ELF-1 (cell line): ENCODE measurements at regions not wholly inside any gene's neighbourhood (a gene's known extent, or its start where the extent isn't known, plus 50 kb on each side); places are given as distances from the start of the nearest gene placed in this dataset.

Experiments
- DNase-seq: peaks from one replicate; pipeline ENCODE4 v3.0.0-alpha.2; 2016; ENCODE audit warnings: low read depth, low spot score

- DNase-seq: no peak
Measured at GRCh38 chr1:60458111-60458510, 384.5 kb upstream of the C1orf87 start.

GRCh38 chr1:60449876-60450275 lies 376.3 kb upstream of the C1orf87 start:
- no peak for DNase-seq

DNA sequence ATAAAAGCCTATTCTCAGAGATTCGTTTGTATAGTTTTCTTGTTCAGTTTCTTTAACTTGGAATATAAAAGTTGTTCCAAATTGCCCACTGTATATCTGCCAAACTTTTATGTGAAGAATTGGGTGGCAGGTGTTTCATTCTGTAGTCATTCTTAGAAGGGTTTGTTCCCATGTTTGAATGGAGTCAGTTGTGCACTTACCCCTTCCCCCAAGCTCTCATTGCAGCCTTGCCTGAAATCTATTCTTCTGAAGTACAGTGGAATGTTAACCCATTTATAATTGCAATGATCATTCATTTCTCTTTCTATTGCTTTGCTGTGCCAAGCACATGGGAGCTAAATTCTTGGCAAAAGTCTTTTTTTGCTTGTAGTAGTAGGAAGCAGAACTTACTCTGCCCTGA lies 375.3 kb upstream of the C1orf87 start:
- no peak for DNase-seq

DNA sequence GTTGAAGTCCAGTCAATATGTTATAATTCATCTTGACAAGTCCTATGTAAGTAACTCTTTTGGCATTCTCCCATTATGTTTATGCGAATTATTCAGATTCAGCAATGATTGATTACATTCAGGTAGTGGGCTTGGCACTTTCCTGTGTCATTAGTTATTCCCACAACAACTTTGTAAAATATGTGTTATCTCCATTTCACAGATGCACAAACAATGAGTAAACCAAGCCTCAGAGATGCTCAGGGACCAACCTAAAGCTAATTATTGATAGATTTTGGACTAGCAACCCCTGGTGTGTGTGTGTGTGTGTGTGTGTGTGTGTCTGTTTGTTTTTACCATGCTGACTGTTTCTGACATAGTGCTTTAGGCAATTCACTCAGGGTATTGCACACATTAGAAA lies 371.1 kb upstream of the C1orf87 start:
- DNase-seq: no peak

- no peak for DNase-seq
Measured at GRCh38 chr1:60436186-60436585, 362.6 kb upstream of the C1orf87 start.

DNA sequence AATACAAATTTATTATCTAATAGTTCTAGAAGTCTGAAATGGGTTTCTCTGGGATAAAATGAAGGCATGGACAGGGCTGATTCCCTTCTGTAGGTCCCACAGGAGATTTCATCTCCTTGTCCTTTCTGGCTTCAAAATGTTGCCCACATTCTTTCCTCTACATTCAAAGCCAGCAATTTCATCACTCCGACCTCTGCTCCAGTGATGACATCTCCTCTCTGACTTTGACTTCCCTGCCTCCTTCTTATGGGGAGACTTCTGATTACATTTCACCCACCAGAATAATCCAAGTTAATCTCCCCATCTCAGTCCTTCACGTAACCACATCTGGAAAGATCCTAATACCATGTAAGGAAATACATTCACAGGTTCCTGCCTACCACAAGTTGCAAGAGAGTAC lies 358.0 kb upstream of the C1orf87 start:
- no peak for DNase-seq

- DNase-seq: peak; percentile 2
Measured at GRCh38 chr1:60430375-60430774, 356.8 kb upstream of the C1orf87 start.

DNA sequence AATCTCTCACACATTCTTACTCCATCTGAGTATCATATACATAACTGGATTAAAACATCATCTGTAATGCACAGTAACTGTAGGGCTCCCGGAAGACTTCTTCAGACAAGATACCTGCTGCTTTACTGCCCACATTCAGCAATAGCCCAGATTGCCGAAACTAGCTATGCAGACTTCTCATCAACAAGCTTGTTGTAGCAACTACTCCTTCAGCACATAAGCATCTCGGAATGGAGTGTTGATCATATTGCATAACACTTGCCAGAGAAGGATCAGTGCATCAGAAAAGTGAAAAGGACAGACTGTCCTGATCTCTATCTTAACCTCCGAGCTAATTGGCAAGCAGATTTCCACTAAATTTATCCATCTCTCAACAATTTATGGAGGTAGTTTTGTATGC lies 354.6 kb upstream of the C1orf87 start:
- no peak for DNase-seq

- no peak for DNase-seq
Measured at GRCh38 chr1:60427701-60428100, 354.1 kb upstream of the C1orf87 start.

DNA sequence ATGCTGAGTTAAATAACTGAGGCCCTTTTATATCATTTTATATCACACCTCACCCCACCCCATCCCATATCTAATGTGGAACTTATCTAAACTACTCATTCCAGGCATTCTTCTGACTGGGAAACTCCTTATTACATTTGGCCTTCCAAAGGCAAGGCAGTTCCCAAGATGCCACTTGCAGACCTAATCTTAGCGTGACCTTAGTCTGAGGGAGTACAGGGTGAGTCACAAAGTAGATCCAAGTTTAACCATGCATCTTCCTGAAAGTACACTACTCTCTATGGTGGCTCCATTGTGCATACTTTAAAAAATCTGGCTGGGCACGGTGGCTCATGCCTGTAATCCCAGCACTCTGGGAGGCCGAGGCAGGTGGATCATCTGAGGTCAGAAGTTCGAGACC lies 353.6 kb upstream of the C1orf87 start:
- DNase-seq: no peak

- peak; percentile 4 for DNase-seq
Measured at GRCh38 chr1:60425528-60425927, 352.0 kb upstream of the C1orf87 start.

GRCh38 chr1:60423146-60423780 lies 349.7 kb upstream of the C1orf87 start:
- DNase-seq: no peak

DNA sequence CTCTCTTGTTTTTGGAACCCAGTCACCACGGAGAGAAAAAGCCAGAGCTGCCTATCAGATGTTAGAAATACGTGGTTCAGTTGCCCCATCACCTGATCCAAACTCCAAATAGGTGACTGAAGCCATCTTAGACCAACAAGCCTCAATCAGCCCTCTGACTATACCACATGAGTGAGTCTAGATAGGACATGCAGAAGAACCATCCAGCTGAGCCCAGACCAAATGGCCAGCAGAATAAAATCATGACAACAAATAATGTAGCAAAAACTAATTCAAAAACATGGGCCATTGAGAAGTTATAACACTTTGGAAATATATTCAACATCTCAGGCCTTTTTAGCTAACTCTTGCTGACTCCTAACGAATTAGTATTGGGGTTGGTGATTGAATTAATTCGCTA lies 348.4 kb upstream of the C1orf87 start:
- DNase-seq: no peak

DNA sequence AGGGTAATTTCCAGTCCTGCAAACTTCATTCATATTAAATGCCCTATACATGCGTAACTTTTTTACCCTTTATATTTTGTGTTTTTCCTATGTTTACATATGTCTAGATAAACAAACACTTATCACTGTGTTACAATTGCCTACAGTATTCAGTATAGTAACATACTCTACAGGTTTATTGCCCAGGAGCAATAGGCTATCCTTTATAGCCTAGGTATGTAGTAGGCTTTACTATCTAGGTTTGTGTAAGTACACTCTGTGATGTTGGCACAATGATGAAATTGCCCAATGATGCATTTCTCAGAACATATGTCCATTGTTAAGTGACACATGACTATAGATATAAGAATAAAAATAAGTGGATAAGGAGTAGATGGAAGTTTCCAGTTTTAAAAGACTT lies 345.5 kb upstream of the C1orf87 start:
- DNase-seq: no peak

DNA sequence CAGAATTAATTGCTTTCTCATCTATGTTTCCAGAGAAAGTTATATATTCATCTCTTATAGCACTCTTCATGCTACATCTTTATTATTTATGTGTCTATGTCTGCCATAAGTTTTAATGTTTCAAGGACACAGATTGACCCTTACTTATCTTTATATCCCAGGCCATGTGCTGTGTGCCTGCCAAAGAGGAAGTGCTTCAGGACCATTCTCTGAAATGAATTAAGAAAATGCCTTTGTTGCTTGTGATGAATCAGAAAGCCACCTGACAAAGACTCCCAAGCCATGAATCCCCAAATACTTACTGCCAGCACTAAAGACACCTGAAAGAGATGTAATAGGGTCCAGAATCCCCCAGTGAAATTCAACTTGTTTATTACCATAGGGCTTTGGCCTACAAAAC lies 342.1 kb upstream of the C1orf87 start:
- DNase-seq: no peak

DNA sequence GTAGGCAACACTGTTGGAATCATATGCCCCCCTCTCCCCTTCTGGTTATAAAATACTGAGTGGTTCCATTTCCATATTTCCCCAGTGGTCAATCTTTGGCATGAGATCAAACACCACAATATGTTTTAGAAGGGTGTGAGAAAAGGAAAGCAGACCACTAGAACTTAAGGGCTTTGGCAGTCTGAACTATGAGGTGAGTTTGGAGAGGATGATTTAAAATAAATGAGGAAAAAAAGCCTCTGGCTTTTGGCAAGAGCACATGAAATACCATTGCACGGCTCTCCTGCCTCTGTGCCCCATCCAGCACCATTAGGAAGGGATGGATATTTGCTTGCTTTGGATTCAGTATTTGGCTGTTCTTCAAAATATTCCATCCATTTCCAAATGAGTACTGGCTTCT lies 339.5 kb upstream of the C1orf87 start:
- DNase-seq: no peak

DNA sequence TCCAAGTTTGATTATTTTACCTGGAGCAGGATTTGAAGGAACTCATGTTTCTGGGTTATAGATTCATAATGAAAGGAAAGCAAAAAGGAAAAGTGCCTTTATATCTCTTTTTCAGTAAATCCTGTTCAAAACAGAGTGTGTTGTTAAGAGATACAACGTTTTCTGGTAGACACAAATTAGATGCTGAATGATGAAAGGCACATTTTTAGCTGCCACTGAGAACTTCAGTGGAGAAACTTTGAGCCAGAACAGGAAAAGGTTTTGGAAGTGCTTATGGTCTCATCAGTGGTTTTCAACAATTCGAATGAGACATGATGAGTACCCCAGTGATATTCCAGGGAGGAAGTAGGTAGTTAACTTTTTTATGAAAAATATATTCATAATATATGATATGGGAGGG lies 338.0 kb upstream of the C1orf87 start:
- no peak for DNase-seq

DNA sequence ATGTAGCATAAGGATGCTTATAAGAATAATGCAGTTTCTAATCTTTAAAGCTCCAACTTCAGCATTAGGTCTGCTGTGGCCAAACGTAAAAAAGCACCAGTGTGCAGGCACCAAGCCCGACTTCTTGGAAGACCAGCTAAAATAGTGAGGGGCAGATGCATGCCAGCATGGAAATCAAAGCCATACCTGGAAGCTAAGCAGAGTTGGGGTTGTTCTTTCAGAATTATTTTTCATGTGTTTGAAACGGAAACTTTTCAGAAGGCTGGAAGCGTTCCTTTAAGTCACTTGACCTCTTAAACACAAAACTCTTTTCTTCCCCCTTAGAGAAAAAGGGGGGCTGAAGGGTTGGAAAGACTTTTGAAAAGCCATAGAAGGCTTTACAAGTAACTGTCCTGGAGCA lies 329.2 kb upstream of the C1orf87 start:
- no peak for DNase-seq

GRCh38 chr1:60402216-60402615 lies 328.6 kb upstream of the C1orf87 start:
- no peak for DNase-seq

DNA sequence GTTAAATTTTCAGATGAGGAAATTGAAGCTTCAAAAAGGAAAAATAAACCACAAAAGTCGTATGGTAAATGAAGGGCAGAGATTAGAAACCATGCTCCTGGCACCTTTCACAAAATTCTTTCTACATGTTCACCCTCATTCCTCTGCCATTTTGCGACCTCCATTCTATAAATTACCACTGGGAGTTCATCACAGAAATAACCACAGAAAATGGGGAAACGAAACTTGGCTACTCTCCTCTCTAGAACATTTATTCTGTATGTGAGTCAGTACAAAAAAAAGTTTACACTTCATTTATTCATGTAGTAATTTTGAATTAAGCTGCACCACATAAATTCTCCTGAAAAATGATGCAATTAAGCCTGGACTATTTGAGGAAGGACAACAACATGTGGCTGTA lies 320.9 kb upstream of the C1orf87 start:
- no peak for DNase-seq

DNA sequence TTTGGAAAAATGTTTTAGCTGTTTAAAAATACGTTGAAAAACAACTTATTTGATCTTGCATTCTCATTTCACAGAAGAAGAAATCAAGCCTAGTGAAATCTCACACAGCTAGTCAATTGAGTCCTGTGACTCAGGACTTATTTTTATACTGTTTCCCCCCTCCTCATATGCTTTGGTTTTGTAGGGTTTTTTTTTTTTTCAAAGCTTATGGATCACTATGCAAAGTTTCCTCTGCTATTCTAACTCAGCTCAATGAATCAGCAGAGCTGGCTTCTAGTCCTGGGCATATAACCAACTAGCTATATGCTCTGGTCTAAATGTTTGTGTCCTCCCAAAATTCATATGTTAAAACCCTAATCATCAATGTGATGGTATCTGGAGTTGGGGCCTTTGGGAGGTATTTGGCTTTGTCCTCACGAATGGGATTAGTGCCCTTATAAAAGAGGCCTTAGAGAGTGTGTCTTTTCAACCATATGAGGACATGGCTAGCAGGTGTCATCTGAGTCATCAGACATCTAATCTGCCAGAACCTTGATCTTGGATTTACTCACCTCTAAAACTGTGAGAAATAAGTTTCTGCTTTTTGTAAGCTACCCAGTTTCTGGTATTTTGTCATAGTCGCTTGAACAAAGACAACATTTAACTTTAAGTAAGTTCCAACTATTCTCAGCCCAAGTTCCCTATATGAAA lies 317.2 kb upstream of the C1orf87 start:
- DNase-seq: no peak

- no peak for DNase-seq
Measured at GRCh38 chr1:60388092-60388987, 314.8 kb upstream of the C1orf87 start.

DNA sequence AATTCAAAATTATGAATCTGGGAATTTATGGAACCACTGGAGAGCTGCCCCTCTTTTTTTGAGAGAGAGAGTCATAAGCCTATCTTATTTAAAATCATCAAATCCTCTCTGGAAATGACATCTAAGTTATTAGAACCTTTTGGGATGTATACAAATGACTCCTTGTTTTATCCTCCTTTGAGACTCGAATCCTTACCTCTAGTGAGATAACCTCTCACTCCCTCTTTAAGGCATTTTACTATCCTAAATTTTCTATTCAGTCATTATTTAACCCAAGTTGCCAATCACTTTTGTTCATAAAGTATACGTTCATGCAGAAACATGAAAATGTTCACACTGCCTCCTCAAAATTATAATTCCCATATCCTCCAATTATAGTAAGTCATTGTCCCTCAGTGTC lies 313.6 kb upstream of the C1orf87 start:
- no peak for DNase-seq
